BE2C (cell line): ENCODE measurements at regions not wholly inside any gene's neighbourhood (a gene's known extent, or its start where the extent isn't known, plus 50 kb on each side); places are given as distances from the start of the nearest gene placed in this dataset.

Source experiments
- DNase-seq: peaks from one replicate; pipeline ENCODE4 v3.0.0-alpha.2; 2020
- H3K27me3 ChIP-seq: fragments of 250-450 bp; sonication (Bioruptor Pico); 2 replicates; pipeline ENCODE4 v1.5.1; 2020; ENCODE audit warnings: mild to moderate bottlenecking
- H3K36me3 ChIP-seq: fragments of 250-450 bp; sonication (Bioruptor Pico); 2 replicates; pipeline ENCODE4 v1.5.1; 2020; ENCODE audit warnings: mild to moderate bottlenecking
- H3K4me1 ChIP-seq: fragments of 250-450 bp; sonication (Bioruptor Pico); 2 replicates; pipeline ENCODE4 v1.5.1; 2020
- H3K4me3 ChIP-seq: 2 replicates; pipeline ENCODE4 v1.5.1; 2011; ENCODE audit warnings: low read depth, low read length
- H3K9me3 ChIP-seq: fragments of 250-450 bp; sonication (Bioruptor Pico); 2 replicates; pipeline ENCODE4 v1.5.1; 2020
- CTCF ChIP-seq: IDR thresholded peaks from 2 replicates; pipeline ENCODE4 v1.5.1; 2012; ENCODE audit warnings: mild to moderate bottlenecking, low read depth, low read length

- H3K27me3 ChIP-seq, result no peaks in the 10 kb centered on the region
- no peaks in the 10 kb centered on the region for H3K36me3 ChIP-seq
- peak; percentile 67 for DNase-seq
- H3K4me1 ChIP-seq, result peaks cover 71% of the 10 kb centered on the region
- no peak overlapping the region for H3K4me3 ChIP-seq
- H3K9me3 ChIP-seq, result no peaks in the 10 kb centered on the region
- no peak for TF ChIP-seq CTCF
Observed at GRCh38 chr5:68419637-68420452, 204.3 kb downstream of the PIK3R1 start.

- Histone ChIP-seq H3K9me3 (no peaks in the 10 kb centered on the region), H3K36me3 (no peaks in the 10 kb centered on the region), H3K4me1 (peaks cover 69% of the 10 kb centered on the region), H3K4me3 (no peak overlapping the region), H3K27me3 (no peaks in the 10 kb centered on the region)
- no peak for TF ChIP-seq CTCF
- DNase-seq, result peak; percentile 72
Observed at GRCh38 chr5:68420476-68421344, 205.2 kb downstream of the PIK3R1 start.

- Histone ChIP-seq H3K4me1 (peaks cover 61% of the 10 kb centered on the region), H3K27me3 (no peaks in the 10 kb centered on the region), H3K9me3 (no peaks in the 10 kb centered on the region), H3K4me3 (no peak overlapping the region), H3K36me3 (no peaks in the 10 kb centered on the region)
- DNase-seq, result no peak
- no peak for TF ChIP-seq CTCF
Observed at GRCh38 chr5:68421485-68422220, 206.1 kb downstream of the PIK3R1 start.

GRCh38 chr5:68423154-68423811, 207.7 kb downstream of the PIK3R1 start:
- Histone ChIP-seq H3K4me1 (peaks cover 49% of the 10 kb centered on the region), H3K9me3 (no peaks in the 10 kb centered on the region), H3K27me3 (no peaks in the 10 kb centered on the region), H3K4me3 (no peak overlapping the region), H3K36me3 (no peaks in the 10 kb centered on the region)
- no peak for DNase-seq
- TF ChIP-seq CTCF, result no peak

GRCh38 chr5:68424799-68425537, 209.4 kb downstream of the PIK3R1 start:
- H3K4me1 ChIP-seq, result peaks cover 41% of the 10 kb centered on the region
- DNase-seq, result no peak
- H3K9me3 ChIP-seq, result no peaks in the 10 kb centered on the region
- H3K36me3 ChIP-seq, result no peaks in the 10 kb centered on the region
- no peak for TF ChIP-seq CTCF
- H3K27me3 ChIP-seq, result no peaks in the 10 kb centered on the region
- no peak overlapping the region for H3K4me3 ChIP-seq
